Neural progenitor cell (in vitro differentiated cells): ENCODE measurements at regions not wholly inside any gene's neighbourhood (a gene's known extent, or its start where the extent isn't known, plus 50 kb on each side); places are given as distances from the start of the nearest gene placed in this dataset.
A peak's percentile ranks its signal among the peaks of the same experiment; 100 is the strongest.

Source experiments
- DNase-seq: peaks from one replicate; pipeline ENCODE4 v3.0.0-alpha.2; 2016; ENCODE audit warnings: low spot score
- H2AFZ ChIP-seq: fragments of 200-600 bp; sonication (generic); replicated peaks from 2 replicates; pipeline ENCODE4 v1.6.1; 2016; ENCODE audit warnings: antibody characterized with exemption
- H3F3A ChIP-seq: fragments of 200-600 bp; sonication (generic); 2 replicates; pipeline ENCODE4 v1.6.1; 2016; ENCODE audit warnings: antibody characterized with exemption, low read depth
- H3K27ac ChIP-seq: fragments of 200-600 bp; sonication (generic); 2 replicates; pipeline ENCODE4 v1.5.1; 2016; ENCODE audit warnings: mild to moderate bottlenecking
- H3K27me3 ChIP-seq: fragments of 200-600 bp; sonication (generic); 2 replicates; pipeline ENCODE4 v1.6.1; 2016; ENCODE audit warnings: mild to moderate bottlenecking, moderate library complexity
- H3K36me3 ChIP-seq: fragments of 200-600 bp; sonication (generic); 2 replicates; pipeline ENCODE4 v1.5.1; 2016
- H3K4me1 ChIP-seq: fragments of 200-600 bp; sonication (generic); 2 replicates; pipeline ENCODE4 v1.6.1; 2016; ENCODE audit warnings: mixed run types
- H3K4me2 ChIP-seq: fragments of 200-600 bp; sonication (generic); 2 replicates; pipeline ENCODE4 v1.6.1; 2016
- H3K4me3 ChIP-seq: fragments of 200-600 bp; sonication (generic); 2 replicates; pipeline ENCODE4 v1.5.1; 2016
- H3K79me2 ChIP-seq: fragments of 200-600 bp; sonication (generic); 2 replicates; pipeline ENCODE4 v1.6.1; 2016; ENCODE audit warnings: low read depth
- H3K9ac ChIP-seq: fragments of 200-600 bp; sonication (generic); 2 replicates; pipeline ENCODE4 v1.6.1; 2016
- H3K9me3 ChIP-seq: fragments of 200-600 bp; sonication (generic); 2 replicates; pipeline ENCODE4 v1.5.1; 2016; ENCODE audit warnings: low read depth
- H4K20me1 ChIP-seq: fragments of 200-600 bp; sonication (generic); 2 replicates; pipeline ENCODE4 v1.6.1; 2016; ENCODE audit warnings: low read depth
- H3K27ac Mint-ChIP-seq: 3 replicates; pipeline ENCODE4 v1.8.0; 2021; ENCODE audit warnings: mixed read lengths
- H3K27me3 Mint-ChIP-seq: 2 replicates; pipeline ENCODE4 v1.8.0; 2022; ENCODE audit warnings: low read depth, mild to moderate bottlenecking, inconsistent platforms, moderate library complexity, mixed read lengths; ENCODE audit not compliant: insufficient read depth
- H3K36me3 Mint-ChIP-seq: 3 replicates; pipeline ENCODE4 v1.8.0; 2021; ENCODE audit warnings: mixed read lengths
- H3K4me1 Mint-ChIP-seq: 3 replicates; pipeline ENCODE4 v1.8.0; 2021; ENCODE audit warnings: mixed read lengths
- H3K4me3 Mint-ChIP-seq: 3 replicates; pipeline ENCODE4 v1.8.0; 2021; ENCODE audit warnings: mild to moderate bottlenecking, moderate library complexity, mixed read lengths
- H3K9me3 Mint-ChIP-seq: 3 replicates; pipeline ENCODE4 v1.8.0; 2020; ENCODE audit warnings: mixed read lengths
- EZH2 ChIP-seq: fragments of 200-600 bp; sonication (generic); IDR thresholded peaks from 2 replicates; pipeline ENCODE4 v1.6.1; 2017; ENCODE audit warnings: antibody characterized with exemption, mild to moderate bottlenecking, moderate library complexity
- EZH2phosphoT487 ChIP-seq: fragments of 200-600 bp; sonication (generic); IDR thresholded peaks from 2 replicates; pipeline ENCODE4 v1.6.1; 2017; ENCODE audit warnings: antibody characterized with exemption
- TF ChIP-seq, protein P1 (sequence below): fragments of 200-600 bp; sonication (generic); IDR thresholded peaks from 2 replicates; pipeline ENCODE4 v1.5.1; 2017; ENCODE audit warnings: antibody characterized with exemption, mild to moderate bottlenecking

GRCh38 chr6:118708744-118709143 lies 57.4 kb upstream of the CEP85L start:
- peak overlapping the region; percentile 64 for H3K4me3 Mint-ChIP-seq
- DNase-seq: no peak
- no peaks in the 10 kb centered on the region for H4K20me1 ChIP-seq
- peak overlapping the region; percentile 92 for H3K27ac Mint-ChIP-seq
- H3K4me1 ChIP-seq: peaks cover 28% of the 10 kb centered on the region
- H3K4me3 ChIP-seq: no peak overlapping the region
- H3K36me3 Mint-ChIP-seq: no peaks in the 10 kb centered on the region
- peak overlapping the region; percentile 12 for H3K4me2 ChIP-seq
- no peaks in the 10 kb centered on the region for H3K9me3 ChIP-seq
- H3K27ac ChIP-seq: no peak overlapping the region
- no peaks in the 10 kb centered on the region for H3K27me3 ChIP-seq
- no peaks in the 10 kb centered on the region for H3K9me3 Mint-ChIP-seq
- no peak overlapping the region for H3K9ac ChIP-seq
- H2AFZ ChIP-seq: peak overlapping the region; percentile 82
- H3F3A ChIP-seq: no peaks in the 10 kb centered on the region
- no peaks in the 10 kb centered on the region for H3K36me3 ChIP-seq
- peaks cover 3% of the 10 kb centered on the region for H3K27me3 Mint-ChIP-seq
- TF ChIP-seq EZH2 (no peak), EZH2phosphoT487 (no peak)
- TF ChIP-seq, protein P1, sequence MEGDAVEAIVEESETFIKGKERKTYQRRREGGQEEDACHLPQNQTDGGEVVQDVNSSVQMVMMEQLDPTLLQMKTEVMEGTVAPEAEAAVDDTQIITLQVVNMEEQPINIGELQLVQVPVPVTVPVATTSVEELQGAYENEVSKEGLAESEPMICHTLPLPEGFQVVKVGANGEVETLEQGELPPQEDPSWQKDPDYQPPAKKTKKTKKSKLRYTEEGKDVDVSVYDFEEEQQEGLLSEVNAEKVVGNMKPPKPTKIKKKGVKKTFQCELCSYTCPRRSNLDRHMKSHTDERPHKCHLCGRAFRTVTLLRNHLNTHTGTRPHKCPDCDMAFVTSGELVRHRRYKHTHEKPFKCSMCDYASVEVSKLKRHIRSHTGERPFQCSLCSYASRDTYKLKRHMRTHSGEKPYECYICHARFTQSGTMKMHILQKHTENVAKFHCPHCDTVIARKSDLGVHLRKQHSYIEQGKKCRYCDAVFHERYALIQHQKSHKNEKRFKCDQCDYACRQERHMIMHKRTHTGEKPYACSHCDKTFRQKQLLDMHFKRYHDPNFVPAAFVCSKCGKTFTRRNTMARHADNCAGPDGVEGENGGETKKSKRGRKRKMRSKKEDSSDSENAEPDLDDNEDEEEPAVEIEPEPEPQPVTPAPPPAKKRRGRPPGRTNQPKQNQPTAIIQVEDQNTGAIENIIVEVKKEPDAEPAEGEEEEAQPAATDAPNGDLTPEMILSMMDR: no peak
- H3K79me2 ChIP-seq: no peaks in the 10 kb centered on the region
- peaks cover 53% of the 10 kb centered on the region for H3K4me1 Mint-ChIP-seq

DNA sequence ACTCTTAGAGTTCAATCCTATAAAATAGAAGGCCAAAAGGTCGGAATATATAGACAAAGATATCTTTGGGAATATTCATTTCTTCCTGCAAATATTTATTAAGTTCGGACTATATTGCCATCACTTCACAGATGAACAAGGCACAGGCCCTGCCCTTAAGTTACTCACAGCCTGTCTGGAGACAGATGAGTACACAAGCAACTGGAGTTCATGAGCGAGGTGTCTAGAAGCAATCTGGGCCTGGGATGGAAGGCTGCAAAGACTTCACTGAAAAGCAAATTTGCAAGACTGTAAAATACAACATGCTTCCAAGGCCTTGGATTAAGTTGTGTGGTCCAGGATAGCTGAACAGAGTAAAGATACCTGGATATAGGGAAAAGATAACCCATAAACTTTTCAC lies 56.7 kb upstream of the CEP85L start:
- no peak overlapping the region for H3K9ac ChIP-seq
- no peak overlapping the region for H2AFZ ChIP-seq

GRCh38 chr6:118706702-118707101 lies 55.3 kb upstream of the CEP85L start:
- H3K27ac ChIP-seq: no peak overlapping the region
- peaks cover under 1% of the 10 kb centered on the region for H3K36me3 Mint-ChIP-seq
- no peak overlapping the region for H3K9ac ChIP-seq
- H3K4me1 ChIP-seq: peaks cover 28% of the 10 kb centered on the region
- H3K27ac Mint-ChIP-seq: no peak overlapping the region
- H3K9me3 Mint-ChIP-seq: peaks cover 5% of the 10 kb centered on the region
- no peak overlapping the region for H3K4me3 Mint-ChIP-seq
- no peaks in the 10 kb centered on the region for H4K20me1 ChIP-seq
- peaks cover 3% of the 10 kb centered on the region for H3K27me3 Mint-ChIP-seq
- no peak overlapping the region for H3K4me3 ChIP-seq
- no peaks in the 10 kb centered on the region for H3K27me3 ChIP-seq
- H3K9me3 ChIP-seq: no peaks in the 10 kb centered on the region
- peaks cover 61% of the 10 kb centered on the region for H3K4me1 Mint-ChIP-seq
- TF ChIP-seq EZH2phosphoT487 (no peak), EZH2 (no peak)
- TF ChIP-seq, protein P1: no peak
- no peak overlapping the region for H2AFZ ChIP-seq
- no peaks in the 10 kb centered on the region for H3K79me2 ChIP-seq
- H3F3A ChIP-seq: no peaks in the 10 kb centered on the region
- DNase-seq: no peak
- no peak overlapping the region for H3K4me2 ChIP-seq
- H3K36me3 ChIP-seq: no peaks in the 10 kb centered on the region

More for the DNA sequence above, 56.7 kb upstream of the CEP85L start:
- H3F3A ChIP-seq: no peaks in the 10 kb centered on the region
- no peaks in the 10 kb centered on the region for H3K9me3 ChIP-seq
- DNase-seq: no peak
- Mint-ChIP-seq H3K36me3 (no peaks in the 10 kb centered on the region), H3K27me3 (peaks cover 3% of the 10 kb centered on the region), H3K4me1 (peaks cover 58% of the 10 kb centered on the region), H3K27ac (no peak overlapping the region), H3K4me3 (no peak overlapping the region), H3K9me3 (no peaks in the 10 kb centered on the region)
- TF ChIP-seq, protein P1: no peak
- no peak for TF ChIP-seq EZH2phosphoT487
- TF ChIP-seq EZH2: no peak
- no peaks in the 10 kb centered on the region for H3K79me2 ChIP-seq
- no peak overlapping the region for H3K4me2 ChIP-seq
- no peaks in the 10 kb centered on the region for H3K27me3 ChIP-seq
- H3K36me3 ChIP-seq: no peaks in the 10 kb centered on the region
- H3K4me1 ChIP-seq: peaks cover 28% of the 10 kb centered on the region
- no peak overlapping the region for H3K27ac ChIP-seq
- H4K20me1 ChIP-seq: no peaks in the 10 kb centered on the region
- H3K4me3 ChIP-seq: no peak overlapping the region
